B cell (primary cell): ENCODE measurements at regions not wholly inside any gene's neighbourhood (a gene's known extent, or its start where the extent isn't known, plus 50 kb on each side); places are given as distances from the start of the nearest gene placed in this dataset.

ENCODE experiments used
- ATAC-seq: fragments of 200-7000 bp; cut with Tn5 transposase; one replicate; pipeline ENCODE4 v1.10.0; 2021; ENCODE audit warnings: low read depth, mild to moderate bottlenecking, moderate number of reproducible peaks, moderate library complexity
- CTCF ChIA-PET: fragments of 350-600 bp; sonication (Branson Sonifier 250); formaldehyde crosslinking; loops from one replicate; lab custom pipeline; 2021; ENCODE audit warnings: antibody characterized with exemption, inconsistent platforms; lab: Charles Lee
- POLR2A ChIA-PET: fragments of 350-600 bp; sonication (Branson Sonifier 250); formaldehyde crosslinking; loops from one replicate; lab custom pipeline; 2021; ENCODE audit warnings: antibody characterized with exemption; lab: Charles Lee
- DNase-seq: peaks from one replicate; pipeline ENCODE4 v3.0.0; 2013
- H2AFZ ChIP-seq: 2 replicates; pipeline ENCODE4 v1.6.1; 2012; ENCODE audit warnings: mild to moderate bottlenecking, low read depth, low read length; ENCODE audit not compliant: insufficient read depth, poor library complexity, severe bottlenecking
- H3K27ac ChIP-seq, 2 donors: 1 replicate in 1 of 2; 2 replicates in 1 of 2; pipeline ENCODE4 v1.5.1; 2012 to 2013; ENCODE audit warnings: low read length in 2 of 2, mild to moderate bottlenecking in 2 of 2, moderate library complexity in 1 of 2
- H3K27me3 ChIP-seq, 4 experiments: fragments of 200-600 bp in 1 of 4; sonication (generic) in 1 of 4; replicated peaks in 1 of 4; 1 replicate in 2 of 4; 2 replicates in 2 of 4; pipeline versions ENCODE4 v1.6.1 to v1.7.0; 2013 to 2016; ENCODE audit warnings: low read length in 3 of 4, mild to moderate bottlenecking in 2 of 4, mixed read lengths in 1 of 4, moderate library complexity in 1 of 4; ENCODE audit not compliant: insufficient read depth in 4 of 4, control insufficient read depth in 3 of 4; ENCODE audit errors: control extremely low read depth in 1 of 4
- H3K36me3 ChIP-seq, 2 experiments: replicated peaks in 1 of 2; 1 replicate in 1 of 2; 2 replicates in 1 of 2; pipeline versions ENCODE4 v1.6.1 to v1.7.1; 2013; ENCODE audit warnings: low read length in 1 of 2; ENCODE audit not compliant: insufficient read depth in 2 of 2, control insufficient read depth in 1 of 2; ENCODE audit errors: control extremely low read depth in 1 of 2, extremely low read depth in 1 of 2
- H3K4me1 ChIP-seq, 2 donors: fragments of 200-600 bp in 1 of 2; sonication (generic) in 1 of 2; 1 replicate in 1 of 2; 2 replicates in 1 of 2; pipeline versions ENCODE4 v1.5.1 to v1.6.1; 2013 to 2017; ENCODE audit warnings: low read length in 2 of 2; ENCODE audit not compliant: control insufficient read depth in 2 of 2, insufficient read depth in 2 of 2
- H3K4me2 ChIP-seq: replicated peaks from 2 replicates; pipeline ENCODE3; 2012; ENCODE audit warnings: mild to moderate bottlenecking, low read depth, low read length; ENCODE audit not compliant: poor library complexity, severe bottlenecking
- H3K4me3 ChIP-seq, 5 experiments: fragments of 200-600 bp in 1 of 5; sonication (generic) in 1 of 5; 1 replicate in 3 of 5; 2 replicates in 2 of 5; pipeline versions ENCODE4 v1.5.1 to v1.7.0; 2011 to 2016; ENCODE audit warnings: low read length in 4 of 5, mild to moderate bottlenecking in 4 of 5, low read depth in 2 of 5, control low read depth in 1 of 5, moderate library complexity in 1 of 5; ENCODE audit not compliant: insufficient read depth in 1 of 5; ENCODE audit errors: control extremely low read depth in 1 of 5, extremely low read depth in 1 of 5
- H3K79me2 ChIP-seq: fragments of 200-600 bp; sonication (generic); one replicate; pipeline ENCODE4 v1.6.0; 2016; ENCODE audit warnings: low read length; ENCODE audit not compliant: control insufficient read depth, insufficient read depth
- H3K9ac ChIP-seq: fragments of 200-600 bp; sonication (generic); 2 replicates; pipeline ENCODE4 v1.6.1; 2017; ENCODE audit warnings: mild to moderate bottlenecking, low read length, moderate library complexity
- H3K9me3 ChIP-seq, 3 donors: one replicate each; pipeline versions ENCODE4 v1.6.1 to v1.7.1; 2013; ENCODE audit warnings: low read length in 2 of 3; ENCODE audit not compliant: control insufficient read depth in 2 of 3, insufficient read depth in 1 of 3; ENCODE audit errors: control extremely low read depth in 1 of 3
- H4K20me1 ChIP-seq: 2 replicates; pipeline ENCODE4 v1.6.0; 2012; ENCODE audit warnings: mild to moderate bottlenecking, low read length; ENCODE audit not compliant: insufficient read depth, control insufficient read depth, poor library complexity, severe bottlenecking
- H3K27ac Mint-ChIP-seq: one replicate; pipeline ENCODE4 v1.8.0; 2021; ENCODE audit warnings: mixed read lengths
- H3K27me3 Mint-ChIP-seq: one replicate; pipeline ENCODE4 v1.8.0; 2021; ENCODE audit warnings: mixed read lengths
- H3K4me1 Mint-ChIP-seq: one replicate; pipeline ENCODE4 v1.8.0; 2021; ENCODE audit warnings: mixed read lengths
- H3K4me3 Mint-ChIP-seq: one replicate; pipeline ENCODE4 v1.8.0; 2021; ENCODE audit warnings: mixed read lengths
- H3K9me3 Mint-ChIP-seq: one replicate; pipeline ENCODE4 v1.8.0; 2022; ENCODE audit warnings: mixed read lengths; ENCODE audit not compliant: insufficient read depth
- CTCF ChIP-seq: fragments of 200-600 bp; IDR thresholded peaks from one replicate; pipeline ENCODE4 v1.8.0; 2022; ENCODE audit warnings: antibody characterized with exemption, mild to moderate bottlenecking
- EZH2 ChIP-seq: IDR thresholded peaks from 2 replicates; pipeline ENCODE4 v1.6.1; 2012; ENCODE audit warnings: borderline replicate concordance, low read depth, mild to moderate bottlenecking, moderate library complexity, low read length; ENCODE audit not compliant: insufficient read depth, poor library complexity, severe bottlenecking
- WGBS: methylation state at CpG from one replicate; pipeline ENCODE4 v1.1.5; 2013; ENCODE audit warnings: missing lambda C conversion rate; ENCODE audit not compliant: insufficient coverage; 5-methylcytosine and 5-hydroxymethylcytosine counted together
- intact Hi-C: fragments of 100-400 bp; cut with micrococcal nuclease; formaldehyde crosslinking; loops from one replicate; pipeline ENCODE4 v1.10.0; 2022

DNA sequence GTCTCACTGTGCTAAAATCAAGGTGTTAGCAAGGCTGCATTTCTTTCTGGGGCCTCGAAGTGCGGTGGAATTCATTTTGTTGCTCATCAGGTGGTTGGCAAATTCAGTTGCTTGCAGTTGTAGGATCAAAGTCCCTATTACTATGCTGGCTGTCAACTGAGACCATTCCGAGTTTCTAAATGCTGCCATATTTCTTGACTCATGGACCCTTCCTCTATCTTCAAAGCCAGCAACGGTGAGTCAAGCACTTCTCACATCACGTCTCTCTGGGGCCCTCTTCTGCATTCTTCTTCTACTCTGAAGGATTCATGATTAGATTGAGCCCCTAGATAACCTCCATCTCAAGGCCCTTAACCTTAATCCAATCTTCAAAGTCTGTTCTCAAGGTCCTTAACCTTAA, 619.7 kb downstream of the HACE1 start:
- TF ChIP-seq CTCF = no peak
- no peak for TF ChIP-seq EZH2
- Mint-ChIP-seq H3K27me3 (no peaks in the 10 kb centered on the region), H3K9me3 (peaks cover 2% of the 10 kb centered on the region), H3K27ac (no peak overlapping the region), H3K4me3 (no peak overlapping the region), H3K4me1 (no peaks in the 10 kb centered on the region)
- no peak overlapping the region for H3K9ac ChIP-seq
- ChIA-PET CTCF (no interaction called here), POLR2A (no interaction called here)
- intact Hi-C loops = no loop called here
- H2AFZ ChIP-seq = no peak overlapping the region
- no peak overlapping the region for H3K4me3 ChIP-seq
- 92% methylated on average over 5 of the region's 5 CpGs for WGBS
- H4K20me1 ChIP-seq = no peaks in the 10 kb centered on the region
- H3K79me2 ChIP-seq = no peaks in the 10 kb centered on the region
- no peaks in the 10 kb centered on the region for H3K4me1 ChIP-seq
- H3K9me3 ChIP-seq = no peaks in the 10 kb centered on the region
- DNase-seq (no peak), ATAC-seq (no peak)
- no peaks in the 10 kb centered on the region for H3K27me3 ChIP-seq
- H3K27ac ChIP-seq = no peak overlapping the region
- no peaks in the 10 kb centered on the region for H3K36me3 ChIP-seq
- no peak overlapping the region for H3K4me2 ChIP-seq

- Histone ChIP-seq H3K9me3 (no peaks in the 10 kb centered on the region), H4K20me1 (no peaks in the 10 kb centered on the region), H3K27me3 (no peaks in the 10 kb centered on the region), H3K9ac (no peak overlapping the region), H3K79me2 (no peaks in the 10 kb centered on the region), H3K4me3 (no peak overlapping the region), H3K27ac (no peak overlapping the region), H3K4me2 (no peak overlapping the region), H3K36me3 (no peaks in the 10 kb centered on the region), H3K4me1 (no peaks in the 10 kb centered on the region), H2AFZ (no peak overlapping the region)
- intact Hi-C loops = no loop called here
- ATAC-seq = no peak
- H3K27ac Mint-ChIP-seq = no peak overlapping the region
- TF ChIP-seq EZH2 (no peak), CTCF (no peak)
- no peak for DNase-seq
- H3K4me1 Mint-ChIP-seq = no peaks in the 10 kb centered on the region
- ChIA-PET POLR2A (no interaction called here), CTCF (no interaction called here)
- WGBS = no CpG with 5 or more reads among the region's 3 CpGs
- no peak overlapping the region for H3K4me3 Mint-ChIP-seq
- no peaks in the 10 kb centered on the region for H3K9me3 Mint-ChIP-seq
- H3K27me3 Mint-ChIP-seq = no peaks in the 10 kb centered on the region
Measured at GRCh38 chr6:104229057-104229456, 630.7 kb downstream of the HACE1 start.
